ENCODE measurements at regions not wholly inside any gene's neighbourhood (a gene's known extent, or its start where the extent isn't known, plus 50 kb on each side); places are given as distances from the start of the nearest gene placed in this dataset.

GRCh38 chr12:127463237-127463636, 803.7 kb upstream of the TMEM132C start:
- H3K4me3 ChIP-seq: no peak overlapping the region
- no peak overlapping the region for H3K27ac ChIP-seq
- DNase-seq (ENCODE audit: low spot score): no peak
- TF ChIP-seq CTCF (IDR thresholded peaks at IDR 0.05): no peak

GRCh38 chr12:127469331-127469730, 797.6 kb upstream of the TMEM132C start:
- no peak for DNase-seq (ENCODE audit: low spot score)
- Histone ChIP-seq H3K4me3 (no peak overlapping the region), H3K27ac (no peak overlapping the region)
- no peak for TF ChIP-seq CTCF (IDR thresholded peaks at IDR 0.05)

- DNase-seq (ENCODE audit: low spot score): no peak
- no peak overlapping the region for H3K4me3 ChIP-seq
- H3K27ac ChIP-seq: no peak overlapping the region
- TF ChIP-seq CTCF (IDR thresholded peaks at IDR 0.05): no peak
Observed at GRCh38 chr12:127473766-127474165, 793.2 kb upstream of the TMEM132C start.

- no peak for DNase-seq (ENCODE audit: low spot score)
Observed at GRCh38 chr12:127479256-127479655, 787.7 kb upstream of the TMEM132C start.

GRCh38 chr12:127480775-127481314, 786.1 kb upstream of the TMEM132C start:
- no peak overlapping the region for H3K27ac ChIP-seq
- no peak for DNase-seq (ENCODE audit: low spot score)
- TF ChIP-seq CTCF (IDR thresholded peaks at IDR 0.05): no peak
- no peak overlapping the region for H3K4me3 ChIP-seq

More at GRCh38 chr12:127479256-127479655, 787.7 kb upstream of the TMEM132C start:
- no peak for TF ChIP-seq CTCF (IDR thresholded peaks at IDR 0.05)
- H3K4me3 ChIP-seq: no peak overlapping the region
- H3K27ac ChIP-seq: no peak overlapping the region

- Histone ChIP-seq H3K27ac (no peak overlapping the region), H3K4me3 (no peak overlapping the region)
- DNase-seq (ENCODE audit: low spot score): no peak
- no peak for TF ChIP-seq CTCF (IDR thresholded peaks at IDR 0.05)
Observed at GRCh38 chr12:127482950-127483349, 784.0 kb upstream of the TMEM132C start.

- Histone ChIP-seq H3K4me3 (no peak overlapping the region), H3K27ac (no peak overlapping the region)
- no peak for DNase-seq (ENCODE audit: low spot score)
- no peak for TF ChIP-seq CTCF (IDR thresholded peaks at IDR 0.05)
Observed at GRCh38 chr12:127485528-127485927, 781.4 kb upstream of the TMEM132C start.

Data from coronary artery (tissue), 2 donors.